GF-D8 (cell line): ENCODE measurements at regions not wholly inside any gene's neighbourhood (a gene's known extent, or its start where the extent isn't known, plus 50 kb on each side); places are given as distances from the start of the nearest gene placed in this dataset.

Experiments used
- DNase-seq: peaks from one replicate; lab custom pipeline; 2025; lab: John Stamatoyannopoulos, UW

GRCh38 chr2:12316476-12316875 lies 400.3 kb upstream of the TRIB2 start:
- no peak for DNase-seq

GRCh38 chr2:12317286-12317685 lies 399.4 kb upstream of the TRIB2 start:
- DNase-seq: no peak

- no peak for DNase-seq
These were observed 398.8 kb upstream of the TRIB2 start for GRCh38 chr2:12317814-12318426.

- DNase-seq: no peak
These were observed 398.2 kb upstream of the TRIB2 start for GRCh38 chr2:12318427-12319057.

- DNase-seq: no peak
These were observed 396.6 kb upstream of the TRIB2 start for GRCh38 chr2:12320027-12320734.

GRCh38 chr2:12320991-12321641 lies 395.6 kb upstream of the TRIB2 start:
- DNase-seq: no peak

DNA sequence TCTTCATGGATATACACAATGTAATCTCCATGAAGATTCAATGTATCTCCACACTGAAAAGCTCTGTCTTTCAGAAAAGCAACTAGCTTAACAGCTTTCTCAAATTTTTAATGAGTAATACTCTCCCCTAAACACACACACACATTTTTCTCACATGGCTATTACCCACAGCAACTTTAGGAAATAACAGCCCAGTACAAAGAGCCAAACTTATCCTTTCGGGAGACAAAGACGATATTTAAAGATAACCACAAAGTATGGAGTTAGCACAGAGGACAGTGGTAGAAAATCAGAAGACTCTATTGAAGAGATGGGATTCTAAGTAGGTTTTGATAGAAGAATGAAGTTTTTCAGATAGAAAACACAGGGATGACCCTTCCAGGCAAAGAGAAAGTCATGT lies 394.9 kb upstream of the TRIB2 start:
- no peak for DNase-seq

DNA sequence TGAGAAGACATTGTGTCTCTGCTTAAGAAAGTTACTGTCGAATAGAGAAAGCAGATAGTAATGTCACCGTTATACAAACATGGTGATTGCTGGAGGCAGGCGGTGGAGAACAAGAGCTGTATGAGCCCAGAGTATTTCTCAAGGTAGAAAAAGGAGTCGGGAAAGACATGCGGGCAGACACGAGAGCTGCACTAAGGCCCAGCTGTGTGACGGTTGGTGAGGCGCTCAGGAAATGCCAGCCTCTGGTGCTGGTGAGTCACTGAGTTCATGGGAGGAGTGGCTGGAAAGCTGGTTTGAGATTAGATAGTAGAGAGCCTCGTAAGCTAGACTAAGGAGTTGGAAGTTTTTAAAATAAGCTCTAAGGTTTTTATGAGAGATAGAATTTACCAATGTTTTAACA lies 390.9 kb upstream of the TRIB2 start:
- DNase-seq: no peak

- no peak for DNase-seq
These were observed 390.1 kb upstream of the TRIB2 start for GRCh38 chr2:12326449-12327190.

- no peak for DNase-seq
These were observed 385.8 kb upstream of the TRIB2 start for GRCh38 chr2:12330916-12331315.

GRCh38 chr2:12331698-12332097 lies 385.0 kb upstream of the TRIB2 start:
- no peak for DNase-seq

DNA sequence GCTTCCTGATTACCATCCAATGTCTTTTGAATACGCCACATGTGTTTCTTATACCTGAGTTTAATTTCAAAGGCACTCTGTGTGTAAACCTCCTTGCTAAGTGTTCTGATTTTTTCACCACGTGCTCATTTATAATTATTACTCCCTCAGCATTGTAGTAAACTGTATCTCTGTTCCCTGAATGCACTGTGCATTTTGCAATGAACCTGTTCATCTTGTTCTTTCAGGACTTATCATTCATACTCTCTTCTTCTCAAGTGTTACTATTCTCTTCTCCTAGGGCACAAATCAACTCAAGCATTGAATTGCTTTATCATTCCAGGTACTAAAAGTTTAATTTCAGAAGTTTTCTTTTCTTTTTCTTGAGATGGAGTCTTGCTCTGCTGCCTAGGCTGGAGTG lies 383.4 kb upstream of the TRIB2 start:
- DNase-seq: no peak

DNA sequence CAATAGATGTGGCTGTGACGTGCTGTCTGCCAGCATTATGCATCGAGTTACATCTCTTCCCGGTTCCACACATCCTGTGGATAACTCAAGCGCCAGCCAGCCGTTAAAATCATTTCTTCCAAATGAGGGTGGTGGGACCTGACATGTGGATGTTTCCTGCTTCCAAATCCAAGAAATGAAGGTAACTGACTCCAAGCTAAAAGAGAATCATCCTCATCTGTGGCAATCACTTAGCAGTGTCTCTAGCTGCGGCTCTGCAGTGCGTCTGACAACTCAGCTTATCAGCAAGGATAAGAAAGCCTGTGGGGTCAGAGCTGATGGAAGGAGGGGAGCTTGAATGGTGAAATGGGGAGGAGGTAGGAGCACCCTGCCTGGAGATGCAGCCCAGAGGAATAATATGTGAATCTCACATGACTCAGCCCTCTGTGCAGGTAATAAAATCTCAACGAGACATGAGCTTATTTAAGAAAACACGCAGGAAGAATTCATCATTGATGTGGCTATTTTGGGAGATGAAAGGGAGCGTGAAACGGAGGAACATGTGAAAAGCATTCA lies 382.2 kb upstream of the TRIB2 start:
- no peak for DNase-seq

GRCh38 chr2:12335131-12335530 lies 381.6 kb upstream of the TRIB2 start:
- DNase-seq: no peak

GRCh38 chr2:12335995-12336394 lies 380.7 kb upstream of the TRIB2 start:
- DNase-seq: no peak

GRCh38 chr2:12338946-12339697 lies 377.6 kb upstream of the TRIB2 start:
- DNase-seq: no peak

GRCh38 chr2:12340164-12340563 lies 376.6 kb upstream of the TRIB2 start:
- DNase-seq: no peak

DNA sequence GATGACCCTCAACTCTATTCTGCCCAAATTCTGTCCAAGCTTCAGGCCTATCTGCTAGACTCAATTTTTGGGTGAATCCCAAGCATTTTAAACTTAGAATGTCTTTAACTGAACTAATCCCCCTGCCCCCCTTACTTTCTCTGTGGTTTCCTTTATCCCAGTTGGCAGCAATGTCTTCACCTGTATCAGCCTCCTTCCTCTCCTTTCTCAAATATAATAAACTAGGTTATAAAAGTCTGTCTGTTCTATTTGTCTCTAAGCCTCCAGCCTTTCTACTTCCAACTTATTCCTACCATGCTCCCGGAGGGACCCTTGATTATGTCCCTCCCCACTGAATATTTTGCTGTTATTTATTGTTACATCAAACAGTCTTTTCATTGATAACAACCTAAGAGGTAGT lies 375.5 kb upstream of the TRIB2 start:
- no peak for DNase-seq

GRCh38 chr2:12341920-12342319 lies 374.8 kb upstream of the TRIB2 start:
- DNase-seq: no peak

- DNase-seq: no peak
These were observed 373.6 kb upstream of the TRIB2 start for GRCh38 chr2:12343141-12343540.

DNA sequence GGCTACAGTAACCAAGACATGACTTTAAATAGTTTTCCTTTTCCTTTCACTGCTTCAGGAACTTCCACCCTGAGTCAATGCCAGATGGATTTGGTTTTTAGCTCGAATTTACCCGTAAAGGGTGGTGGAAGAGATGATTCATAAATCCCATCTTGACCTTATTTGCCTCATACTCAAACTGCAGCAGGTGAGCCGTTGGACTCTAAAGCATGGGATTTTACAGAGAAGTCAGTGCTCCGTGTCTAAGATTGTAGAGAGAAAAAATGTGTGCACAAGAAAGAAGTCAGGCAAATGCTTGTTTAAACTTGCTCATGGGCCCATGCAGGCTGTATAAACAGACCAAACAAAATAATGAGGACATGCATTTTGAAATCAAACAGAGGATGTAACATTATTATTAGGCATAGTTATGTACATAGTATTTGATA lies 369.7 kb upstream of the TRIB2 start:
- no peak for DNase-seq
